EH (cell line): ENCODE measurements at regions not wholly inside any gene's neighbourhood (a gene's known extent, or its start where the extent isn't known, plus 50 kb on each side); places are given as distances from the start of the nearest gene placed in this dataset.

ENCODE experiments used
- DNase-seq: peaks from one replicate; pipeline ENCODE4 v3.0.0-alpha.2; 2015; ENCODE audit warnings: low read depth

DNA sequence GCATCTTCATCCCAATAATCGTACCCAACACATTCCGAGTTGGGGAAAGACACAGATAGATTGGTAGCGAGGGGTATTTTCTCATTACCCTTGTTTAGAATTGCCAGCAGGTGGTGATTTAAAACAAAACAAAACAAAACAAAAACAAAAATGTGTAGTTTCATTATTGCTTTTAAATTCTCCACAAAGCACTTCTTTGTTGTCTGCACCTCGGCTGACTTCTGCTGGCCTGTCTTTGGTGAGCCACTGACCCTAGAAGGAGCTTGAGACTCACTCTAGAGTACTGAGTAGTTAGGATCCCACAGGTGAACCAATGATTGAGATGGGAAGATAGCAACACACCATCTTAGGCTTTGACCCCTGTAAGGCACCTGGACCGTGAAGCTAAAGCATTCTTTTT, 105.4 kb upstream of the BET1 start:
- DNase-seq, result no peak

DNA sequence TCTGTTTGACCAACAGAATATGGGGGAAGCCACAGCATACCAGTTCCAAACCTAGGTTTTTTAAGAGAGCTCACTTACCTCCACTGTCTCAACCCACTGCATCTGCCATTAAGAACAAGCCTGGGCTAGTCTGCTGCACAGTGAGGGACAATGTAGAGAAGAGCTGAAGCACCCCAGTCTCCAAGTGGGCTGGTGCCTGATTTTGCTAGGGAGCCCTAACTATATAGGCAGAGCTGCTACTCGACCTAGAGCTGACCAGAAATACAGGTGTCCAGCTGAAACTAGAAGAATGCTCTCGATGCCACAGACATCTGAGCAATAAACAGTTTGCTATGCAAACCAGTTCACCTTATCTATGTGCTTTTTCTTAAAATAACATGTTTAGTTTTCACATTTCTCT, 106.9 kb upstream of the BET1 start:
- DNase-seq, result no peak

- peak; percentile 4 for DNase-seq
These were observed 111.2 kb upstream of the BET1 start for GRCh38 chr7:94115316-94115715.

GRCh38 chr7:94123136-94123535, 119.0 kb upstream of the BET1 start:
- no peak for DNase-seq

GRCh38 chr7:94127026-94127425, 122.9 kb upstream of the BET1 start:
- peak; percentile 65 for DNase-seq

DNA sequence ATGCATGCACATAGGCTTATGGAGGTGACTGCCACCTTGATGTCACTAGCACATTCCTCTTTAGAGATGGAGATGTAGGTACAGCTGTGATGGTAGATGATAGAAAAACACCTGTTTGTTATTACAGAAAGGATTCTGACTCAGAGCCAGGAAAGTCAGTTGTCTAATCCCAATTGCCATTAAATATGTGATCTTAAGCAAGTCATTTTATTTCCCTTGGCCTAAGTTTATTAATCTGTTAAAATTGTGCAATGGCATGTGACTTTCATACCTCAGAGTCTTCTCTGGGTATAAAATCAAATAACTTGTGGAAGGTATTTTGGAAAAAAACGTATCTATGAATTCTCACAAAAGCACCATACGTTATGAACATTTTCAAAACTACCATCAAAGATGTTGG, 123.9 kb upstream of the BET1 start:
- DNase-seq, result no peak

GRCh38 chr7:94129443-94130140, 125.4 kb upstream of the BET1 start:
- peak; percentile 94 for DNase-seq

GRCh38 chr7:94130716-94131115, 126.6 kb upstream of the BET1 start:
- no peak for DNase-seq

DNA sequence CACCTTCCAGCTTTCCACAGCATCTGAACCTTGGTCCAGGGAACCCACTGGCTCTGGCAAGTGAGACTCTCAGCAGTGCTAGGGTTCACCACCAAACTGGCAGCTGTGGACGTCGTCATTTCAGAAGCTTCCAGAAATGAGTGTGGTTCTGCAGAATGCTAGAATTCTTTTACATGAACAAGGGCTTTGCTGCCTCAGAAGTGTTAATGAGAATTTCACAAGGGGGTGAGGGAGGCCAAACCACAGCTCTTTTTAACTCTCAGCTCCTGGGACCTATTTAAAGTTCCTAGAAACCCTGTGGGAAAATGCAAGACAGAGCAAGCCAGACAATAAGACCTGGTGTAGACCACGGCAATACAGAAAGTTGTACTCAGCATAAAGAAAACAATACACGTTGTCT, 129.3 kb upstream of the BET1 start:
- DNase-seq, result peak; percentile 50

- DNase-seq, result no peak
These were observed 131.0 kb upstream of the BET1 start for GRCh38 chr7:94135180-94135579.

GRCh38 chr7:94142281-94142680, 138.1 kb upstream of the BET1 start:
- no peak for DNase-seq

DNA sequence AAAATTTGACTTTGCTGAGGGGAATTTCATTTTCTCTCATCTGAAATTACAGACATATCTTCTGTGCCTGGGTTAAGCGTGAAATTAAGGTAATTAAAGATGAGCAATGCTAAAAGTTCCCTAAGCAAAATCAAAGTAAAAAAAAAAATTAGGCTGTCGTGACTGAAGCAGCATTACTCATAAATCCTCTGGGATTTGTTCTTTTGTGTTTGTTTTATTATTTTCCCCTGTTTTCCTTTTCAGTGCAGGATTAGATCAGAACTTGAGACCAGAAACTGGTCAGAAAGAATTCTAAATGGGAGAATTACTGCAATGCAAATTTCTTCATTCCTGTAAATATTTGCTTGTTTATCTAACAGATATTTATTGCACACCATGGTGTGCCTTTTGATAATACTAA, 141.4 kb upstream of the BET1 start:
- DNase-seq, result peak; percentile 57

GRCh38 chr7:94146408-94146807, 142.3 kb upstream of the BET1 start:
- no peak for DNase-seq

DNA sequence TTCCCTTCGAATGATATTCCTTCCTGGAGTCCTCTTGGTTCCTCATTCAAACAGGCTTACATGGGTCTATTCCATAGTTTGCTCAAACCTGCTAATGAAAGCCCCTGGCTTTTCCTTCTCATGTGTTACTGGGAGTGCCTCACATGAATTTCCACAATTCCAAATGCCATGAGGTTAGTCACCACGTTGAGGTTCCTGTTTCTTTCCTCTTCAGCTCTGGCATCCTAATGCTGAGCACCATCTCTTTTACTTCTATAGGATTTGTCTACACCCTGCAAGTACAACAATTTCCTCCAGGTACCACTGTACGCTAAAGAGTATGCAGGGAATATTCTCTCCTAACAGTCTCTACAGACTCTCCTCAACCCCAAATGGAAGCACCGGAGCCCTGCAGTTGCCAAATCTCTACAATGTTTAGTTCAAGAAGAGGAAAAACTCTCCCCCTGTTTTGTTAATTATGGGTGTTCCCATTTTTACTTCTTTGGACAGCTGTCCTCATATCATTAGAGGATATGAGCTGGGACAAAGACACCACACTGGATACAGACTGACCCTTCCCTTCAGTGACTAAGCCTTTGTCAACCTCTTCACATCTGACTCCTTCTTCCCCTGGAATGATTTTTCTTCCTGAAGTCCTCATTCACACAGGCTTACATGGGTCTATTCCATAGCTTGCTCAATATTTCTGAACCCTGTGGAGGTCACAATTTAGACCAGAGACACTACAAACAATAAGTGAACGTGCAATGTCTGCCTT, 145.8 kb upstream of the BET1 start:
- DNase-seq, result no peak

DNA sequence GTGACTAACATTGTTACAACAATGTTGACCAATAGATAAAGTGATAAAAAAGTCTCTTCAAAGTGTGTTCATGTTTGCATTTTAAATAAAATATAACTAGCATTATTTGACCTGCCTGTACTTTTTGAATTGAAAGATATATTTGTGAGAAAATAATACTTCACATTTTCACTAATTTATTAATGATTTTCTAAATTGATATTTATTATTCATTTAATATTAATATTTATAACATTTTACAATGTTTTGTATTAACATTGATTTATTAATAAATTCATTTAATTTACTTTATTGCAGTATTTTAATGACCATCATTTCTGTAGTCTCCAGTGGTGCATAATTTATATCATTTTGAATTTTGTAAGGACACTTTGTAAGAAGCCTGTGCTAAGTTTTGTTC, 150.0 kb upstream of the BET1 start:
- no peak for DNase-seq

DNA sequence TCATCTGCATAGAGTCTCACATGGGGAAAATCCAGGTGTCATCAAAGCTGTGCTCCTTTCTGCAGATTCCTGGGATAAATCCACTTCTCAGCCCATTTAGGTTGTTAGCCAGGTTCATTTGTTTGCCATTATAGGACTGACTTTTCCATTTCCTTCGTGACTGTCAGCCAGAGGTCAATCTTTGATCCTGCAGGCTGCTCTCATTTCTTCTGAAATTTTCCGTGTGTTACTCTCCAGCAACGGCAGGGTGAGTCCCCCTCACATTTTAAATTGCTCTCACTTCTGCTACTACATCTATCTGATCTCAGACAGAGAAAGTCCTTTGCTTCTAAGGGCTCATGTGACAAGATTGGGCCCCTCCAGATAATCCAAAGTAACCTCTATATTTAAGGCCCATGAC, 150.7 kb upstream of the BET1 start:
- no peak for DNase-seq

- DNase-seq, result peak; percentile 87
These were observed 153.6 kb upstream of the BET1 start for GRCh38 chr7:94157659-94158306.

GRCh38 chr7:94160719-94161435, 156.7 kb upstream of the BET1 start:
- DNase-seq, result no peak

- no peak for DNase-seq
These were observed 157.3 kb upstream of the BET1 start for GRCh38 chr7:94161476-94161875.

- DNase-seq, result peak; percentile 33
These were observed 165.5 kb upstream of the BET1 start for GRCh38 chr7:94169682-94170081.

- no peak for DNase-seq
These were observed 166.7 kb upstream of the BET1 start for GRCh38 chr7:94170836-94171235.

- no peak for DNase-seq
These were observed 169.3 kb upstream of the BET1 start for GRCh38 chr7:94173436-94173835.

DNA sequence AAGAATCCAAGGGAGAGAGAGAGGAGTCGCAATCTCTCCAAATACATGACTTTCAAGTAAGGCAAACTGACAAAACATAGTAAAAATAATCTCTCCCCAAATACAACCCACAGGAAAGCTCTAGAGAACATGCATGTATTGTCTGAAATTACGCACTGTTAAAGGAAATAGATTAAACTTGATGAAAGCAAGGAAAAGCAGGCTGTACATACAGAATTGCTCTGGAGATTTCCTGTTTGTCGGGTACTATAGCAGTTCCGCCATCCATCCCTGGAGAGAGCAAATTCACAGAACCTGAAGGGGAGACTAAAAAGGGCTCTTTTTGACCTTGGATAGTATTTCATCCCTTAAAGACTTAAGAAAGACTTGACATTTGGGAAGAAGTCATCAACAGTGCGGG, 170.2 kb upstream of the BET1 start:
- no peak for DNase-seq
